ENCODE measurements at regions not wholly inside any gene's neighbourhood (a gene's known extent, or its start where the extent isn't known, plus 50 kb on each side); places are given as distances from the start of the nearest gene placed in this dataset.

DNA sequence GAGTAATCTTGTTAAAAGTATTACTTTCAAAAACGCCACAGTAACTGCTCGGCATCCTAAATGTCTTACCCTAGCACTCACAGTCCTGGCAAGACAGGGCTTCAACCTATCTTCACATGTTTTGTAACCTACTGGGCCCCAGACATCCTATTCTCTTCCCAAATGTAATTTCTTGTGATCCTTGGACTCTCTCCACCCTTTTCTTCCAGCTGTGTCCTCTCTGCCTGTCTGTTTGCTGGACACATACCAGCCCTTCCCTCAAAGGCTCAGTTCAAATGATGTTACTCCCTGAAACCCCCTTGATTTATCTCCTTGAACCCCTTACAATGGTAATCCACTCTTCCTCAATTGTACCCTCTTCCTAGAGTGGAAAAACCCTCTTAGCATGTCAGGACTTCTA lies 60.1 kb upstream of the CNEP1R1 start:
- TF ChIP-seq, protein P1, sequence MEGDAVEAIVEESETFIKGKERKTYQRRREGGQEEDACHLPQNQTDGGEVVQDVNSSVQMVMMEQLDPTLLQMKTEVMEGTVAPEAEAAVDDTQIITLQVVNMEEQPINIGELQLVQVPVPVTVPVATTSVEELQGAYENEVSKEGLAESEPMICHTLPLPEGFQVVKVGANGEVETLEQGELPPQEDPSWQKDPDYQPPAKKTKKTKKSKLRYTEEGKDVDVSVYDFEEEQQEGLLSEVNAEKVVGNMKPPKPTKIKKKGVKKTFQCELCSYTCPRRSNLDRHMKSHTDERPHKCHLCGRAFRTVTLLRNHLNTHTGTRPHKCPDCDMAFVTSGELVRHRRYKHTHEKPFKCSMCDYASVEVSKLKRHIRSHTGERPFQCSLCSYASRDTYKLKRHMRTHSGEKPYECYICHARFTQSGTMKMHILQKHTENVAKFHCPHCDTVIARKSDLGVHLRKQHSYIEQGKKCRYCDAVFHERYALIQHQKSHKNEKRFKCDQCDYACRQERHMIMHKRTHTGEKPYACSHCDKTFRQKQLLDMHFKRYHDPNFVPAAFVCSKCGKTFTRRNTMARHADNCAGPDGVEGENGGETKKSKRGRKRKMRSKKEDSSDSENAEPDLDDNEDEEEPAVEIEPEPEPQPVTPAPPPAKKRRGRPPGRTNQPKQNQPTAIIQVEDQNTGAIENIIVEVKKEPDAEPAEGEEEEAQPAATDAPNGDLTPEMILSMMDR (conservative IDR thresholded peaks at IDR 0.05), result no peak
- TF ChIP-seq ZFX (IDR thresholded peaks at IDR 0.05), result no peak
